SK-N-MC (cell line): ENCODE measurements at regions not wholly inside any gene's neighbourhood (a gene's known extent, or its start where the extent isn't known, plus 50 kb on each side); places are given as distances from the start of the nearest gene placed in this dataset.

Source experiments
- DNase-seq: peaks from one replicate; pipeline ENCODE4 v3.0.0-alpha.2; 2011; ENCODE audit warnings: low read depth, low spot score
- H3K27ac ChIP-seq: fragments of 200-600 bp; sonication (generic); 2 replicates; pipeline ENCODE4 v1.5.1; 2016; ENCODE audit warnings: mixed run types
- H3K36me3 ChIP-seq: fragments of 200-600 bp; sonication (generic); 2 replicates; pipeline ENCODE4 v1.6.1; 2017; ENCODE audit warnings: antibody characterized with exemption, low read length, mixed read lengths; ENCODE audit not compliant: insufficient read depth
- H3K4me3 ChIP-seq: fragments of 200-600 bp; sonication (generic); 2 replicates; pipeline ENCODE4 v1.5.1; 2016
- H3K9ac ChIP-seq: fragments of 200-600 bp; sonication (generic); 2 replicates; pipeline ENCODE4 v1.8.0; 2017; ENCODE audit warnings: mixed run types, mixed read lengths; ENCODE audit not compliant: insufficient read length
- H3K9me3 ChIP-seq: fragments of 200-600 bp; sonication (generic); 2 replicates; pipeline ENCODE4 v1.6.1; 2017; ENCODE audit warnings: low read depth, mild to moderate bottlenecking, antibody characterized with exemption, low read length, moderate library complexity, mixed read lengths
- EZH2 ChIP-seq: fragments of 200-600 bp; sonication (generic); IDR thresholded peaks from one replicate; pipeline ENCODE4 v1.6.1; 2017; ENCODE audit warnings: antibody characterized with exemption
- FOXP2 ChIP-seq: optimal IDR thresholded peaks from 2 replicates; pipeline ENCODE3; 2011; ENCODE audit warnings: mild to moderate bottlenecking, moderate library complexity; ENCODE audit not compliant: insufficient read depth; ENCODE audit errors: extremely low read length, control extremely low read depth
- POLR2AphosphoS5 ChIP-seq: IDR thresholded peaks from 2 replicates; pipeline ENCODE4 v1.6.1; 2012; ENCODE audit warnings: mild to moderate bottlenecking, low read depth, low read length, borderline replicate concordance

GRCh38 chr3:76482510-76482909 is 557.4 kb upstream of the ROBO2 start:
- TF ChIP-seq POLR2AphosphoS5 (no peak), FOXP2 (no peak), EZH2 (no peak)
- Histone ChIP-seq H3K4me3 (no peak overlapping the region), H3K9me3 (no peaks in the 10 kb centered on the region), H3K27ac (no peak overlapping the region), H3K9ac (no peak overlapping the region), H3K36me3 (no peaks in the 10 kb centered on the region)
- DNase-seq: no peak

GRCh38 chr3:76487446-76487845 is 552.5 kb upstream of the ROBO2 start:
- TF ChIP-seq FOXP2: no peak
- no peak for TF ChIP-seq POLR2AphosphoS5
- no peak for TF ChIP-seq EZH2
- DNase-seq: no peak
- Histone ChIP-seq H3K9ac (no peak overlapping the region), H3K4me3 (no peak overlapping the region), H3K9me3 (no peaks in the 10 kb centered on the region), H3K27ac (no peak overlapping the region), H3K36me3 (no peaks in the 10 kb centered on the region)

GRCh38 chr3:76490064-76490463 is 549.8 kb upstream of the ROBO2 start:
- Histone ChIP-seq H3K9me3 (no peaks in the 10 kb centered on the region), H3K9ac (no peak overlapping the region), H3K27ac (no peak overlapping the region), H3K36me3 (no peaks in the 10 kb centered on the region), H3K4me3 (no peak overlapping the region)
- DNase-seq: no peak
- TF ChIP-seq POLR2AphosphoS5 (no peak), FOXP2 (no peak), EZH2 (no peak)

DNA sequence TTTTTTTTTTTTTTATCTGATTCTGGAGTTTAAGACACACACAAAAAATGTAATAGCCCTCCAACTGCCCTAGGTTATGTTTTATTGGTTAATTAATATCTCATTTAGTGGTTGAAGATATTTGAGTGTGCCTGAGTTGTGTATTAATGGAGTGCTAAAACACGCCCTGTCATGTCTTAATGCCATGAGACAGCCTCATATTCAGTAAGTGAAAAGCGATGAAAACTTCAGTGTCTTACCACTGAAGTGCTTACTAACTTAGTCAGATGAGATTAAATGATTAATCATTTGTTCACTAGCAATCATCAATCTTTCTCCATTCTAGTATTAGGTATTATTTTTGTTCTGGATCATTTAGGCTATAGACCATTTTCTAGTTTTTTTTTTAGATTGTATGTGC is 544.7 kb upstream of the ROBO2 start:
- TF ChIP-seq FOXP2: no peak
- no peak for TF ChIP-seq POLR2AphosphoS5
- TF ChIP-seq EZH2: no peak
- no peak overlapping the region for H3K9ac ChIP-seq
- no peak overlapping the region for H3K27ac ChIP-seq
- H3K9me3 ChIP-seq: no peaks in the 10 kb centered on the region
- no peaks in the 10 kb centered on the region for H3K36me3 ChIP-seq
- no peak overlapping the region for H3K4me3 ChIP-seq
- DNase-seq: no peak

- H3K9me3 ChIP-seq: no peaks in the 10 kb centered on the region
- DNase-seq: no peak
- H3K9ac ChIP-seq: no peak overlapping the region
- H3K36me3 ChIP-seq: no peaks in the 10 kb centered on the region
- H3K4me3 ChIP-seq: no peak overlapping the region
- TF ChIP-seq POLR2AphosphoS5 (no peak), FOXP2 (no peak), EZH2 (no peak)
- H3K27ac ChIP-seq: no peak overlapping the region
Measured at GRCh38 chr3:76497636-76498035, 542.3 kb upstream of the ROBO2 start.

GRCh38 chr3:76500746-76501275 is 539.1 kb upstream of the ROBO2 start:
- Histone ChIP-seq H3K9me3 (no peaks in the 10 kb centered on the region), H3K36me3 (no peaks in the 10 kb centered on the region), H3K27ac (no peak overlapping the region), H3K9ac (no peak overlapping the region), H3K4me3 (no peak overlapping the region)
- DNase-seq: no peak
- TF ChIP-seq EZH2 (no peak), FOXP2 (no peak), POLR2AphosphoS5 (no peak)

- Histone ChIP-seq H3K27ac (no peak overlapping the region), H3K9me3 (no peaks in the 10 kb centered on the region), H3K9ac (no peak overlapping the region), H3K36me3 (no peaks in the 10 kb centered on the region), H3K4me3 (no peak overlapping the region)
- no peak for TF ChIP-seq FOXP2
- TF ChIP-seq EZH2: no peak
- no peak for TF ChIP-seq POLR2AphosphoS5
- no peak for DNase-seq
Measured at GRCh38 chr3:76501315-76501714, 538.6 kb upstream of the ROBO2 start.

- no peak overlapping the region for H3K9ac ChIP-seq
- DNase-seq: no peak
- no peak overlapping the region for H3K4me3 ChIP-seq
- no peak overlapping the region for H3K27ac ChIP-seq
- TF ChIP-seq EZH2 (no peak), POLR2AphosphoS5 (no peak), FOXP2 (no peak)
- H3K9me3 ChIP-seq: no peaks in the 10 kb centered on the region
- H3K36me3 ChIP-seq: no peaks in the 10 kb centered on the region
Measured at GRCh38 chr3:76502076-76502475, 537.8 kb upstream of the ROBO2 start.

DNA sequence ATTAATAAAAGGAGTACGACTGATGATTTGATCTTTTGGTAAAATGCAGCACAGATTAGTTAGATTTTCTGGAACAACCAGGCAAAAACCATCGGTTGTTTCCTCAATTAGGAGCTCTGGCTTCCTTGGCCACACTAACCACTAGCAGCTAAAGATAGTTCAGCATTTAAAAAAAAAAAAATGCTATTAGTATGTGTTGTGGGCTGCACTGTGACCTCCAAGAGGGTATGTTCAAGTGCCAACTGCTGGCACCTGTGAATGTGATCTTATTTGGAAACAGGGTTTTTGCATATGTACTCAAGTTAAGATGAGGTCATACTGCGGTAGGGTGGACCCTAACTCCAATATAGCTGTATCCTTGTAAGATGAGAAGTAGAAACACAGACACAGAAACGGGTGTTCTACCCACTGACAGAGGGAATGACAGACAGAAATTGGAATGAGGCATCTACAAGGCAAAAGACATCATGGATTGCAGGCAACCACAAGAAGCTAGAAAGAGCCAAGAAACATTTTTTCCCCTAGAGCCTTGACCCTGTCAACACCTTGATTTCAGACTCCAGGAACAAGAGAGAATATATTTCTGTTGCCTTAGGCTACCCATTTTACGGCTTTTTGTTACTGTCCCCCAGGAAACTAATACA is 534.6 kb upstream of the ROBO2 start:
- H3K9ac ChIP-seq: no peak overlapping the region
- H3K9me3 ChIP-seq: no peaks in the 10 kb centered on the region
- DNase-seq: no peak
- H3K27ac ChIP-seq: no peak overlapping the region
- no peak overlapping the region for H3K4me3 ChIP-seq
- no peak for TF ChIP-seq POLR2AphosphoS5
- TF ChIP-seq FOXP2: no peak
- no peak for TF ChIP-seq EZH2
- no peaks in the 10 kb centered on the region for H3K36me3 ChIP-seq
